Cerebellar cortex (tissue), 1 donor: ENCODE measurements at regions not wholly inside any gene's neighbourhood (a gene's known extent, or its start where the extent isn't known, plus 50 kb on each side); places are given as distances from the start of the nearest gene placed in this dataset.

Experiments
- DNase-seq: peaks from one replicate; pipeline ENCODE4 v3.0.0-alpha.2; 2015; ENCODE audit warnings: low spot score

DNA sequence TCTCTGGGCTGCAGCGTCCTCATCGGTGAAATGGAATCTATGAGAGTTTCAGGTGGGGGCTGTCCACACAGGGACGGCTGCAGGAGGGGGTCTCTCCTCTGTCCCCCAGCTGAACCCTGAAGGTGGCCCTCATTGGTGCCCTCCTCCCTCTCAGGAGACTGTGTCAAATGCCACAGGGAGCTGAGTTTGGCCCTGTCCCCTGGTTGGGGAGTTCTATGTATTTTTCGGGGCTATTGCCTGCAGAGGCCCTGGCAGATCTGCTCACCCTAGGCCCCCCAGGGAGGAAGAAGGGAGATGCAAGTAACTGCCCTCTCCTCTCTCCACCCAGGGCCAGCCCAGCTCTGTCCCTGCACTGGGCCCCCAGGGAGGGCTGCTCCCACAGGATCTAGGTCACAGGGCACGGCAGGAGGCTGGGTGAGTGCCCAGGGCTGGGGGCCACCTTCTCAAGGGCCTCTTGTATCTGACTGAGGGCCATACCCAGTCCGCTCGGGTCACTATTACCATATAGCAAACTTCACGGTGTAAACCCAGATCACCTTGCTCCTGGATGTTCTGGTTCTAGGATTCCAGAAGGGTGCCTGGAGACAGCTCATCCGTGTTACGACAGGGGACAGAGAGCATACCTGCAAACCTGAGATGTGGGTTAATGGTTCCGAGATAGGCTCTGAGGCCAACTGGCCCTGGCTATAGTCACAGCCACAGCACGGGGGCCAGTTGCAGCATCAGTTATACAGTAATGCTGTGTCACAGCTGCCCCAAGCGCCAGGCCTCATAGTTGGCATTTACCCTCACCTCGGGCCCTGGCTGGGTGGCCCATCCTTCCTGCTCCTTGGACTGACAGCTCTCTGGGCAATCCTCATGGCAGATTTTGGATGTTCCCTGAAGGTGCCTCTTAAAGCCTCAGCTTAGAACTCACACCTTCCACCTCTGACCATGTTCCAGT, 102.4 kb upstream of the PRR23E start:
- no peak for DNase-seq

DNA sequence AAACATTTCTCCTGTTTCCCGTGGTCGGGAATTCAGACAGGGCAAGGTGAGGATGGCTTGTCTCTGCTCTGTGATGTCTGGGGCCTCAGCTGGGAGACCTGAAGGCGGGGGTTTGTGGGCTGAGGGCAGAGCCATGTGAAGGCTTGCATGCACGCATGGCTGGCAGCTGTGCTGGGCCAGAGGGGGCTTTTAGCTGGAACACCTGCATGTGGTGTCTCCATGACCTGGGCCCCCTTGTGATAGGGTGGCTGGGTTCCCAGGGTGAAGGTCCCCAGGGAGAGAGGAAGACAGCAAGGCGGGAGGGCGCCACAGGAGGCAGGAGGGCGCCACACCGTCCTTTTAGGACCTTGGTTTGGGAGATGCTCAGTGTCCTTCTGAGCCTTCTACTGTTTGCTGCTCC, 101.6 kb upstream of the PRR23E start:
- no peak for DNase-seq

DNA sequence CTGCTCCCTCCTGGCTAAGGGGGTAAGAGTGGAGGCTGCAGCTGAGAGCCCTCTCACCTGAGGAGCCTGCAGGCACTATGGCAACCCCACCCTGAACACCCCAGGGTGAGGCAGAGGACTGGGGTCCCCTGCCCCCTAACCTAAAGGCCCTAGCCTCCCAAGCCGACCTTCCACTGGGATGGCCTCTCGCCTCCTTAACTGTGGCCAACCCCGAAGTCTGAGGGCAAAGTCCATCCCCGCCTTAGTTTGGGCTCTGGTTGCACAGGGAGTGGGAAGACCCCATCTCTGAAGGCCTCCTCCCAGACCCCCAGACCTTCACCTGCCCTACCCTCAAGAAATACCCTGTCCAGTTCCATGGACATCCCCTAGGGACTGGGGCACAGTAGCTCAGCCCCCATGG, 100.6 kb upstream of the PRR23E start:
- no peak for DNase-seq

DNA sequence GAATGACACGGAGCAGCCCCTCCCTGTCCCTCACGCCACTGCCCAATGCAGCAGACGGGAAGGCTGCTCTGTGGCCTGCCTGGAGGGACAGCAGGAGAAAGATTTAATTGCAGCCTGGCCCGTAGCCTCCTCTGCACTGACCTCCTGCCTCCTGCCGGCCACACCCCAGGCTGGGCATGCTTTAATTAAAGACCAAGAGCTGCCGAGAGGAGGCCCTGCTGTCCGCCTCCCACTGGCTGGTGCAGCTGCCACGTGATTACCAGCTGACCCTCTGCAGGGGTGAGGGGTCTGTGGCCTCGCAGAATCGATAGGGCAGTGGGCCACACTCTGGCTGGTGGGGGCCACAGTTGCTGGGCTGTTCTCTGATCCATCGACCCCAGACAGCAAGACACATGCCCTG, 100.2 kb upstream of the PRR23E start:
- no peak for DNase-seq

DNA sequence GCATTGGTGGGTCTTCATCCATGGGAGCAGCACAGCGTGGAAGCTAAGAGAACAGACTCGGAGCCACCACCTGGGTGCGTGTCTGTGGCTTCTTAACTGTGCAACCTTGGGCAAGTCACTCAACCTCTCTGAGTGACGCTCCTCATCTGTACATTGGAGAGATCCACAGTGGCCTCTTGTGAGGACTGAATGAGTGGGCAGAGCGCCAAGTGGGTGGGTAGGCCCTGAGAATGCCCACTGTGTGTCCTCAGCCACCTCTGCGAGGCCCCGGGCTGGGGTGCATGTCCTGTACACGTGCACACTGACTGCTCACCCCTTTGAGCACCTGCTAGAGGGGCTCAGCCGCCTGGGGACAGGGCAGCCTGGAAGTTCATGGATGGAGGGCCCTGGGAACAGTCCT, 99.6 kb upstream of the PRR23E start:
- no peak for DNase-seq

DNA sequence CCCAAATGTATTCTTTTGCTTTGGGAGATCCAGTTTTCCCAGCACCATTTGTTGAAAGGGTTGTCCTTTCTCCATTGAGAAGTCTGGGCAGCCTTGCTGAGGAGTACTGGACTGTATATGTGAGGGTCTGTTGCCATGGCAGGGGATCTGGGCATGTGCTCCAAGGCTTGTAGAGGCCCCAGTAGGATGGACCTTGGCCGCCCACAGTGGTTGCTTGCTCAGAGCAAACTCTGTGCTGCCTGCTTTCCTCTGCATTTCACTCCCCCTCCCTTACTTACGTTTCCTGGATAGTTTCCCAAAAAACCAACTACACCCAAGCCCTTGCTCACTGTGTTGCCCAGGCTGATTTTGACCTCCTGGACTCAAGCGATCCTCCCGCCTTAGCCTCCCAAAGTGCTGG, 97.2 kb upstream of the PRR23E start:
- no peak for DNase-seq

DNA sequence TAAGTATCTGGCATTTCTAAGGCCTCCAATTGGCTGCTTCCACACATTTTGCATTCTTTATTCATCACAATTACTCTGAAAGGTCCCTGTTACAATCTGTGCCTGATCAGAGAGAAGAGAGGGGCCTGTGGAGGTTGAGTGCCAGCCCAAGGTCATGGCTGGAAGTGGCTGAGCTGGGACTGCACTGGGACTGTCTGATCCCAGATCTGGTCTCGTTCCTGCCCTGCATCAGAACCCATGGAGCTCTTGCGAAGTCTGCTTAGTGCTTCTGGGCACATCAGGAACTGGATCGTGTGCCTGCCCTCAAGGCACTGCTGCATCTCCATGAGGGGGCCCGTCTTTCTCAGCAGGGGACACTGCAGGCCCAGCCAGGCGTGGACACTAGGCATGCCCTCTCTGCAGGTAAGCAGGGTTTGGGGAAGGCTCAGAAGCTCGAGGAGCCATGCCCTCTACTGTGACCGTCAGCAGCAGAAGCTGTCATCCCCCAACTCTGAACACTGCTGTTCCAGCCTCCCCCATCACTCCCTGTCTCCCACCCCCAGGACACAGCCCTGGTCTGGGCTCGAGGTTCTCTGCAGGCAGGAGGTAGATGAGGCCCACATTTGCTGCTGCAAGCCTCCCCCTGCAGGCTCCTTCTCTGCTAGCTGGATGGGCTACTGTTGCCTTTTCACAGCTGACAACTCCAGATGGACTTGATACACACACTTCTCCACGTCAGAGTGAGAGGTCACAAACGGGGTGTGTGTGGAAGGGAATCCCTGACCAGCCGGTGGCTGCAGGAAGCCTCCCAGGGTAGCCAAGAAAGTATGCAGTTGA, 96.5 kb upstream of the PRR23E start:
- DNase-seq: no peak

DNA sequence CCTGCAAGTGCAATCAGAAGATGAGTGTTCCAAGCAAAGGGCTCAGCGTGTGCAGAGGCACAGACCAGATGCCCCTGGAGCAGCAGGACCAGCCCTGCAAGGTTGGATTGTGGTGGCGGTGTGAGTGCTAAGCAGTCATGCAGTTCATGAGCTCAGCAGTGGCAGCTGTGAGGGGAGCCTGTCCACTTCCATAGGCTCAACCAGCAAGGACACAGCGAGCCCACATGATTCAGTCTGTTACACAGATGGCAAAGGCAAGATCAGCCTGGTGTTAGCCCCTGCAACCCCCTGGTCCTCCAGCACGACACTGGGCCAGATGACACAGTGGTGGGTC, 95.9 kb upstream of the PRR23E start:
- DNase-seq: peak; percentile 43

DNA sequence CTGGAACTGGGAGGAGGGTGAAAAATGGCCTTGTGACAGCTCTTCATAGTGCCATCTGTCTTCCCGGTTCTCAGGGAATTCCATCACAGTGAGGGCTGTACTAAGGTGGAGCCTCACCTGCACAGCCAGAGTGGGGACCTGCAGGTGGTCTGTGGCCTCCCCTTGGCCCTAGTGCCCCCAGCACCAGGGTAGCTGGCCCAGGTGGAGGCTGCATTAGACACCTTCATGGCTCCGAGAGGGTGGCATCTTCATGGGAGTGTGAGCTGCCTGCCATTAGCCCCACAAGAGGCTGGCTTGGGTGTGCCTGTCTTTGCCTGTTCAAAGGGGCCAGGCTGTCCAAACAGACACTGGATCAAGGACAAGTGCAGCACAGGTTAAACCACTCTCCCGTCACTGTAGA, 95.5 kb upstream of the PRR23E start:
- peak; percentile 33 for DNase-seq

DNA sequence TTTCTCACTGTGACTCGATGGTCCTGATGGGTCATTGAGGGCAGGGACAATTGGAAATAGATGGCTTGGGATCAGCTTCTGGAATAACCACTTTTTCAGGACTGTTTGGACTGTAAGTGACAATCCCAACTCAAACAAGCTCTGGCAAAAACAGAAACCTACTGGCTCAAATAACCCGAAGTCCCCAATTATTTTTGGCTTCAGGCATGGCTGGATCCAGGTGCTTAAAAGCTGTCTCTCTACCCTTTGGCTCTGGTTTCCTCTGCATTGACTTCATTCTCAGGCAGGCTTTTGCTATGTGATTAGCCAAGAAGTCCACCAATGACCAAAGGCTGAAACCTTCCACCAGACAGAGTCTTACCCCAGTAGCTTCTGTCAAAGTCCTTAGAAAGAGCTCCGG, 92.9 kb upstream of the PRR23E start:
- no peak for DNase-seq

DNA sequence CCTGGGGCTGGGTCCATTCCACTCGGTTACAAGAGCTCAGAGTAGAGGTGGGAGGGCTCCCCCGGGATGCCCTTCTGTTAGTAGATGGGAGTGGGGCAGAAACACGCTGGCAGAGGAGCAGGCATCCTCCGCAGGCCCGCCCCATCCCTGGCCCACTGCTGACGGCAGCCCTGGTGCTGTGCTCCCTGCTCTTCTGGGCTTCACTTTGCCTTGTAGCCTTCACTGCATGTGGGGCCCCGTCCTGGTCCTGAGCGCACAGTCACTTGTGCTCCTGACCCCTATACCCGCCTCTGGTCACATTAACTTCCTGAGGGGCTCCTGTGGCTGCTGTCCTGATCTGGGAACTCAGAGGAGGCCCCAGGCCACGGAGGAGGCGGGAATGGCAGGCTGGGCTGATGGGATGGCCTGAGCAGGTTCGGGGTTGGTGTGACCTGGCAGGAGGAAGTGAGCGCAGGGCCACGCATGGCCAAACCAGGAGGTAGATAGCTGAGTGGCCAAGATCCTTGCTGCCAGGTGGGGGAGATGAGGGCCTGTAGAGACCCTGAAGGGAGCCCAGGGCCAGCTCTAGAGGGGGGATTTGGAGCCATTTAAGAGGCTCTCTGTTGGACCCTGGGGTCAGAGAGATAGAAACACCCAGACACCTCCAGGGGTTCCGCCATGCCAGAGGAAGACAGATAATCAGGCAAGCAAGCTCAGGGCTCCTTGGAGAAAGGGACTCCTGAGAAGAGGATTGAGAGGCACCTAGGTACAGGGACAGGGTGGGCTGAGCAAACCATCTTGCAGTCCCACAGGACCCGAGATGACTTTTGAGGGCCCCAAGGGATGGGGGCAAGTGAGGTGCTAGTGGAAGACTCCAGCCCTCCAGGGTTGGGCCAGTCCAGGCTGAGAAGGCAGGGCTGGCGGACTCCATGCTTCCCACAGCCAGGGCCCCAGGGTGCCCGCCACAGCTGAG, 92.2 kb upstream of the PRR23E start:
- DNase-seq: no peak

DNA sequence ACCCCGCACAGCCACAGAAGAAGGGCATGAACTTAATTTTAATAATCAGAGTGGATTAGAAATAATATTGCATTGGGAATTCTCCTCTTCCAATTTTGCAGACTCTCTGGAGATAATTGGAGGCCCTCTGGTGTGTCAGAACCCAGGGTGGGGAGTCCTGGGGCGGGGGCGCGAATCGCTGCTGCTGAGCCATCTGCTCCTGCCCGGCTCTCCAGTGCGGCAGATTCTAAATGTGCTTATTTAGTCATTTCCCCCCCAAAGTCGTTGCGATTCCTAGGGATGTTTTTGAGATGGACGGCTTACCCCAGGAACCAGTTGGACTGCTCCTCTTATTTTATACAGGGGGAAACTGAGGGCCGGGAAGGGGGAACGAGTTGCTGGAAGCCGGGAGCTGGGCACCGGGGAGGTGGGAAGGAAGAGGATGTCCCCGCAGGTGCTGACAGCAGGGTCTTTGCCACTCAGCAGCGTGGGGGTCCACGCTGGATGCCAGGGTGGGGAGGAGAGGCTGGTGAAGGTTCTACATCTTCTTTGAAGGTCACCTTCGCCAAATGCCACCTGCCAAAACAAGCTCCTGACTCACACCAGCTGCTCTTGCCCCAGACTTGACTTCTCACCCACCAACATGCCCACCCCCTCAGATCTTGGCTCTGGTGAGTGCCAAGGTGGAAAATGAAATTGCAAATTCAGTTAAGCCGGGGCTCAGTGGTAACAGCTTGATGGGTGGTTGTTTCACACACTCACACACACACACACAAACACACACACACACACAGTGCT, 91.3 kb upstream of the PRR23E start:
- DNase-seq: no peak

DNA sequence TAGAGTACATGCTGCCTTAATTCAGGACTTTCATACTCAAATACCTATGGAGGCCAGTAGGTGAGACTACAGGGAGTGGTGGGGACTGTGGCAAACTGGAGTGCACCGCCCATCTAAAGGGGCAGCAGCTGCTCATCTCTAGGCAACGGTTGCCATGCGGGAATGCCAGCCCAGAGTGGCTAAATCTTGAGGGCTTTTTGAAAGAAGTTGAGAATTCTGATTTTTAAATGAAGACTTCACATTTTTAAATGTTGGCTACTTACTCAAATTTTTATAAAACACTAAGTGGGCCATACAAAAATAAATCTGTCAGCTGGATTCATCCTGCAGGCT, 90.8 kb upstream of the PRR23E start:
- DNase-seq: no peak

DNA sequence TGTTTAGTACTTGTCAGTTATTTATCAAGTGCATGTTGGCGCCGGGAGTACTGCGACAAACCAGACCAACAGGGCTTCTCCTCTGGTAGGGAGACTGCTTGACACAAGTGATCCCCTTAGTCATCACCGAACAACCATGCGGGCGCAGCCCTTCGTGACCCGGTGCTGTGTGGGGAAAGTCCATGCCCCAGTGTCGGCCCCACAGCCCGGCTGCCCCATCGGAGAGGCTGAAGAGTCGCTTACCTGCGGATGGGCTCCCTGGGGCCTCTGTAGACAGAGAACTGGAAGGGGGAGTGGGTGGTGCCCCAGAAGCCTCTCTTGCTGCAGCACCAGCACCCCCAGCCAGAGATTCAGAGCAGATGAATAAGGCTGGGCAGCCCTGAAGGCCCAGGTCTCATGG, 90.3 kb upstream of the PRR23E start:
- no peak for DNase-seq

DNA sequence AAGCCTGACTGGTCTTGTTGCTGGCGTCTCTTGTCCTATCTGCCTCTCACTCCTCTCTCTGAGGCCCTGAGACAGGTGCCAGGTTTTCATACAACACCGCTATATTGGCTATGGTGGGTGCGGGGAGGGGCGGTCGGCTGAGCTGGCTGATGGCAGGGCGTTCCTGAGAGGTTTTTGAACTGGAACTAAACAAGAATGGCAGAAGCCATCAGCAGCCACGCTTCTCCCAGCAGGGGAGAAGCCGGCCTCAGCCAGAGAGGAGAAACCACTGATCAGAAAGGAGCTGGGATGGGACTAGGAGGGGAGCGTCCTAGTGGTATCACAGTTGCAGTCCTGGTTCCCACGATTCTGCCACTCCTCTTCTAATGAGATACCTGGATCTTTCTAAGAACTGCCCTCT, 89.9 kb upstream of the PRR23E start:
- DNase-seq: no peak

DNA sequence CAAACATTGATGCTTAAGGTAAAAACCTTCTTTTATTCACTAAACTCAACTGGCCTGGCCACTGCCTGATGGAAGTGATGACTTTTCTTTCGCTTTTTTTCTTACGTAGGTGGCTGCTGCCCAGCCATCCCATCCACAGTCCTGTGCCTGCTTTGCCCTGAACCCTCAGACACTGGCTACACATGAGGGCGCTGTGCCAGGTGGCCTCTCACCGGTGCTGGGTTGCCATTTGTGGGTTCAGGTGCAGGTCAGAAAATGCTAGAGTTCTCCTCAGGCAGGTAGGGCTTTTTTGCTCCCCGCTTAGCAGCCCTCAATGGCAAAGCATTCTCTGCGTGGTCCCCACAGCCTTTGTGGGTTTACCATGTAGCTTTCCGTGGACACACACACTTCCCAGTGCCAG, 88.3 kb upstream of the PRR23E start:
- no peak for DNase-seq

DNA sequence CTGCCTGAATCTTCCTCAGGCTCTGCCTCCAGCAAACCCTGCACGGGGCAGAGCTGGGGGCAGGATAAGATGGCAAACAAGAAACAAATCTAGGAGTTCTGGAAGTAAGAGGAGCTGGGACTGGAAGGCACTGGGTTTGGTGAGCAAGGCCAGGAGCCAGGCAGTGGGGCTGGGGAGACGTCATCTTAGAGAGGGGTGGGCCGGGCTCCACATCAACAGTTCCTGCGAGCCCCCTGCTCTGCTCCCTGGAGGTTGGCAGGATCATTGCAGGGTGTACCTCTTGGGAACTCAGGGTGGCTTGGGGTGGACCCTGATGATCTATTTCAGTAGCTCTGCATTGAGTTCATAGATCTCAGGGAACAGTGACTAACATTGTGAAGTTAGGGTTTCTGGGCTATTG, 87.3 kb upstream of the PRR23E start:
- DNase-seq: no peak

DNA sequence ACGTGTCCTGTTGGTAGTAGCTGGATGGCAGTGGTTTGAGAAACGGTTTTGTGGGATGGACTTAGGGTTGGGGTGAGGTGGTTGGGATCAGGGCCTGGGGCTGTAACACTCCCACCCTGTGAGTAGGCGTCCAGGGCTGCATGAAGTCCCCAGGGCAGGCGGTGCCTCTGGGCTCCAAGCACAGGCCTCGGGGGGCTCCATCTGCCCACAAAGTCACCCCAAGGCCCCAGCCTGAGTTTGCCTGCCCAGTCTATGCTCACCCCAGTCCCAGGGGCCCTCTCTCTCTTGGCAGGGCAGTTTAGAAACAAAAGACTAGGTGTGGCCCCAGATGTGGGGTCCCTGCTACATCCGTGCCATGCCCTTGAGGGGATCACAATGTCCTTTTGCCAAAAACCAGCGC, 86.9 kb upstream of the PRR23E start:
- DNase-seq: no peak

DNA sequence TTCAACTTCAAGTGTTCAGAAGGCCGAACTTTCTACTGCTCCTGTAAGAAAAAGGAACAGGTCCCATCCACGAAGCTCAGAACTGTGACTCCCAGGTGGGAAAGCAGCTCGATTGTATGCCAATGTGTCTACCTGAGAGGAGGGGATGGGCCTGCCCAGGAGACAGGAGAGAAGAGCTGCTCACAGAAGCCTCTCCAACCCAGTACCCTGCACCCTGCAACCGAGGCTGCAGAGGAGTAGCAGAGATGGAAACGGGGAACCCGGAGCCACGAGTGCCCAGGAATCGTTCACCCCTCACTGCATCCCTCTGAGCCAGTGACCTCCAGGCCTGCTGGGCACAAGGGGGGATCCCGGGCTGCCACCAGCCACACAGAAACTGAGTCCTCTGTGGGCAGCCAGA, 86.5 kb upstream of the PRR23E start:
- DNase-seq: no peak

DNA sequence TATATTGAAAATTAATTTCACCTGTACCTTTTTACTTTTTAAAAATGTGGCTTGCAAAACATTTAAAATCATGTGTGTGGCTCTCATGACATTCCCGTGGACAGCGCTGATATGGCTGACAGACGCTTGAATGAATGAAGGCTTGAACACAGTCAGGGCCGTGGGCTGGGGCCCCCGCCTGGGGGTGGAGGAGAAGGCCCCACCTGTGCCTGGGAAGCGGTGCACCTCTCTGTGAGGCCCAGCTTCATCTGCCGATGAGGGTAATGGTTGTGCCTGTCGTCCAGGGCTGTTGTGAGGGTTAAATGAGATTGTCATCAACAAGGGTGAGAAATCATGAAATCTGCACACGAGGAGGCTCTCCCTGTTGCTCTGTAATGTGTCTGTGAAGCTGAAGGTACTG, 85.9 kb upstream of the PRR23E start:
- DNase-seq: no peak

DNA sequence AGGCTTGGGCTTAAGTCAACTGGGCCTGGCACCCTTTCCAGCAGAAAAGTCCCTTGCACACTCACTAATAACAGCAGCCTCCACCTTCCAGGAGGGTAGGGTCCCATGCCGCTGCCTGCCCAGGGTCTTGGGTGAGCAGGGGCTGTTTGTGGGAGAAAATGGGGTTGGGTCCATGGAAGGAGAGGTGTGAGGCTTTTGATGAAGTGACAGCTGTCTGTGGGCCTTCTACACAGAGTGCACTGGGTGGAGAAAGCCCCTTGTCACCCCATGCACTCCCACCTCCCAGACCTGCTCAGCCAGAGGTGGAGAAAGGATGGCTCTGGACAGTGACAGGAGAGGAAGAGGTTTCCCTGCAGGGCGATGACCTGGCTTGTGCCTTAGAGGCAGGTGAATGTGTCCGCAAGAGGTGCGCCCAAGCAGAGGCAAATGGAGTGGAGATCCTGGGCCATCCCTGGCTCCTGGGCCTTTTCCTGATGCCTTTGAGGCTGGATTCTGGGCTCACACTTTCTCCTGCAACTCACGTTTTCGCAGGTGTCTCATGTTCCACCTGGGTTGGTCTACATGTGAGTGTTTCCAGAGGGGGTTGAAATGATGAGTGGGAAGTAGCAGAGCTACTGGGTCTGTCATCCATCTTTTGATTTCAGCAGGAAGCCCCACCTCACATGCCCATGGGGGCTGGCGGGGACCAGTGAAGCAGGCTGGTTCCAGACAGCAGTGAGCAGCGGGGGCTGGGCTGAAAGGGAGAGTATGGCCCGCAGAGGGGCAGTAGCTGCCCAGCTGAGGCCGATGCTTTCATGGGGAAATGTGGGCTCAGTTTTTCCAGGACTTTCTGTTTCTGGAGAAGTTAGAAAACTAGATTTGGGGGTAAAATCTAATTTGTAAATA, 85.2 kb upstream of the PRR23E start:
- DNase-seq: no peak
